Frontal cortex (tissue), 3 donors: ENCODE measurements at regions not wholly inside any gene's neighbourhood (a gene's known extent, or its start where the extent isn't known, plus 50 kb on each side); places are given as distances from the start of the nearest gene placed in this dataset.
A peak's percentile ranks its signal among the peaks of the same experiment; 100 is the strongest.
"Not testable (repeated sequence)": the region's sequence is repeated elsewhere in the genome, so short reads cannot be mapped to it uniquely, and the experiment has no call there.

ENCODE experiments used
- DNase-seq, 2 donors: peaks; one replicate each; pipeline ENCODE4 v3.0.0; 2012; ENCODE audit warnings: low spot score in 2 of 2
- FAIRE-seq: peaks from 2 replicates; lab custom pipeline; 2012; peaks lifted over from hg19 to GRCh38; lab: Jason Lieb, UNC
- donor health status: control.
- donor health status: control.
- donor health status: control.

GRCh38 chr18:2164644-2165550 is 406.4 kb downstream of the METTL4 start:
- DNase-seq (no peak), FAIRE-seq (no peak)

GRCh38 chr18:2166876-2167275 is 404.4 kb downstream of the METTL4 start:
- not testable (repeated sequence) for DNase-seq, FAIRE-seq

- no peak for FAIRE-seq
- no peak for DNase-seq
Measured at GRCh38 chr18:2168022-2168421, 403.3 kb downstream of the METTL4 start.

GRCh38 chr18:2169656-2170055 is 401.6 kb downstream of the METTL4 start:
- no peak for FAIRE-seq

GRCh38 chr18:2171840-2172625 is 399.3 kb downstream of the METTL4 start:
- DNase-seq (no peak), FAIRE-seq (no peak)

More at GRCh38 chr18:2169656-2170055, 401.6 kb downstream of the METTL4 start:
- DNase-seq, result no peak

- no peak for FAIRE-seq
Measured at GRCh38 chr18:2172881-2173280, 398.4 kb downstream of the METTL4 start.

GRCh38 chr18:2173486-2173885 is 397.8 kb downstream of the METTL4 start:
- DNase-seq (no peak), FAIRE-seq (no peak)

More at GRCh38 chr18:2172881-2173280, 398.4 kb downstream of the METTL4 start:
- no peak for DNase-seq

GRCh38 chr18:2178036-2178435 is 393.3 kb downstream of the METTL4 start:
- FAIRE-seq (no peak), DNase-seq (no peak)

GRCh38 chr18:2179498-2180183 is 391.7 kb downstream of the METTL4 start:
- FAIRE-seq, result no peak
- DNase-seq, result no peak

- no peak for DNase-seq
- FAIRE-seq, result peak; percentile 39
Measured at GRCh38 chr18:2180586-2180985, 390.7 kb downstream of the METTL4 start.

- DNase-seq (no peak), FAIRE-seq (no peak)
Measured at GRCh38 chr18:2183432-2183831, 387.9 kb downstream of the METTL4 start.

- FAIRE-seq (no peak), DNase-seq (no peak)
Measured at GRCh38 chr18:2186967-2187366, 384.3 kb downstream of the METTL4 start.

- no peak for FAIRE-seq
Measured at GRCh38 chr18:2188258-2188657, 383.0 kb downstream of the METTL4 start.

GRCh38 chr18:2191180-2191790 is 380.0 kb downstream of the METTL4 start:
- no peak for FAIRE-seq

More at GRCh38 chr18:2188258-2188657, 383.0 kb downstream of the METTL4 start:
- no peak for DNase-seq

GRCh38 chr18:2192562-2192961 is 378.7 kb downstream of the METTL4 start:
- no peak for FAIRE-seq
- DNase-seq, result no peak

More at GRCh38 chr18:2191180-2191790, 380.0 kb downstream of the METTL4 start:
- no peak for DNase-seq

GRCh38 chr18:2197946-2198345 is 373.4 kb downstream of the METTL4 start:
- FAIRE-seq (no peak), DNase-seq (no peak)

GRCh38 chr18:2199060-2199459 is 372.2 kb downstream of the METTL4 start:
- no peak for DNase-seq
- no peak for FAIRE-seq

- DNase-seq, result no peak
- FAIRE-seq, result no peak
Measured at GRCh38 chr18:2201036-2201600, 370.2 kb downstream of the METTL4 start.

GRCh38 chr18:2204736-2205135 is 366.6 kb downstream of the METTL4 start:
- DNase-seq (no peak), FAIRE-seq (no peak)
